OCI-LY1 (cell line): ENCODE measurements at regions not wholly inside any gene's neighbourhood (a gene's known extent, or its start where the extent isn't known, plus 50 kb on each side); places are given as distances from the start of the nearest gene placed in this dataset.

ENCODE experiments used
- EZH2 ChIP-seq: fragments of 200-600 bp; sonication (generic), shearing (Covaris generic); IDR thresholded peaks from 2 replicates; pipeline ENCODE4 v1.8.0; 2017; ENCODE audit warnings: borderline replicate concordance, mixed run types, mild to moderate bottlenecking, antibody characterized with exemption, low read length, moderate library complexity, mixed read lengths
- TF ChIP-seq, protein P1 (sequence below): fragments of 200-600 bp; sonication (generic), shearing (Covaris generic); IDR thresholded peaks from 2 replicates; pipeline ENCODE4 v1.5.1; 2017; ENCODE audit warnings: mild to moderate bottlenecking, antibody characterized with exemption, low read length, moderate library complexity, mixed read lengths

DNA sequence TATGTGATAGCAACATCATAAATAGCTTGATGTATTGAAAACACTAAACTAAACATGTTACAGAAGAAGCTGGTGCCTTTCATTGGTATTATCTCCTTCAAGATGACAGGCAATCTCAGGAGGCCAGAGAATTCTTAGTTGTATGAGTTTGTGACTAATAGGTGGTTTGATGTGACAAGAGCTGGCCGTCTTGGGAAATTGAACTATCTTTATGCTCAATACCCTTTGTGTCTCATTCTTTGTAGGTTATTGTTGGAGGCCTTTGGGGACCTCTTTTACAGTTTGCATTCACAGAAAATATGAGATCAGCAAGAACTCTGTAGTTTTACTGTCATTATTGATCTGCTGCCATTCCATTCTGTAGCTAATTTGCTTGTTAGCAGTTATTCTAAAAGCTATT, 659.2 kb upstream of the PITX2 start:
- TF ChIP-seq, protein P1, sequence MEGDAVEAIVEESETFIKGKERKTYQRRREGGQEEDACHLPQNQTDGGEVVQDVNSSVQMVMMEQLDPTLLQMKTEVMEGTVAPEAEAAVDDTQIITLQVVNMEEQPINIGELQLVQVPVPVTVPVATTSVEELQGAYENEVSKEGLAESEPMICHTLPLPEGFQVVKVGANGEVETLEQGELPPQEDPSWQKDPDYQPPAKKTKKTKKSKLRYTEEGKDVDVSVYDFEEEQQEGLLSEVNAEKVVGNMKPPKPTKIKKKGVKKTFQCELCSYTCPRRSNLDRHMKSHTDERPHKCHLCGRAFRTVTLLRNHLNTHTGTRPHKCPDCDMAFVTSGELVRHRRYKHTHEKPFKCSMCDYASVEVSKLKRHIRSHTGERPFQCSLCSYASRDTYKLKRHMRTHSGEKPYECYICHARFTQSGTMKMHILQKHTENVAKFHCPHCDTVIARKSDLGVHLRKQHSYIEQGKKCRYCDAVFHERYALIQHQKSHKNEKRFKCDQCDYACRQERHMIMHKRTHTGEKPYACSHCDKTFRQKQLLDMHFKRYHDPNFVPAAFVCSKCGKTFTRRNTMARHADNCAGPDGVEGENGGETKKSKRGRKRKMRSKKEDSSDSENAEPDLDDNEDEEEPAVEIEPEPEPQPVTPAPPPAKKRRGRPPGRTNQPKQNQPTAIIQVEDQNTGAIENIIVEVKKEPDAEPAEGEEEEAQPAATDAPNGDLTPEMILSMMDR = no peak
- TF ChIP-seq EZH2 = no peak
